ENCODE measurements at regions not wholly inside any gene's neighbourhood (a gene's known extent, or its start where the extent isn't known, plus 50 kb on each side); places are given as distances from the start of the nearest gene placed in this dataset.

DNA sequence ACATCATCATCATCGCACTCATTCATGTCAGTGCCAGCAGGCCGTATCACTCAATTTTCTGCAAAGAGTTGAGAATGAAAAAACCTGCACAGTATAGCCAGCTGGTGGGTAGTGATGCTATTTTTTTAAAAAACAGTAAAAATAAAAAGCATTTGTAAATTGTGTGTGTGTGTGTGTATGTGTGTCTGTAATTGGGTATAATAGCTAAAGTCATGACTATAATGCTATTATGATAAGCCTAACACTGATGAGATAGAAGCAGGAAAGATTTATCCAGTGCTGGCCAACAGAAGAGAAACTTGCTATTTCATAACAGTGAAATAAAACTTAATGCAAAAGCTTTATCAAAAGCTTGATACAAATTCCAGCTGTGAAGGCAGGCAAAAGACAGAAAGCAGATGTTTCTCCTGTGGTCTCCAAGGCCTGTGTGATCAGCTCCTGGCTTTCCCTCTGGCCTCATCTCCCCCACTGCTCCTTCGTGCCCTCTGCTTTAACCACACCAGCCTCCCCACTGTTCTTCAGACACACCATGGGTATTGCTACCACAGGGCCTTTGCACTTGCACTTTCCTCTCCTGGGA lies 206.2 kb upstream of the IRX5 start:
- DNase-seq (ENCODE audit: low spot score) = no peak

GRCh38 chr16:54722210-54722676 lies 208.4 kb upstream of the IRX5 start:
- DNase-seq (ENCODE audit: low spot score) = no peak

GRCh38 chr16:54720259-54720658 lies 210.4 kb upstream of the IRX5 start:
- no peak for DNase-seq (ENCODE audit: low spot score)

- no peak for DNase-seq (ENCODE audit: low spot score)
Observed at GRCh38 chr16:54719624-54720023, 211.0 kb upstream of the IRX5 start.

- no peak for DNase-seq (ENCODE audit: low spot score)
Observed at GRCh38 chr16:54718376-54718775, 212.3 kb upstream of the IRX5 start.

- no peak for DNase-seq (ENCODE audit: low spot score)
Observed at GRCh38 chr16:54715011-54715410, 215.7 kb upstream of the IRX5 start.

- no peak for DNase-seq (ENCODE audit: low spot score)
Observed at GRCh38 chr16:54712866-54713265, 217.8 kb upstream of the IRX5 start.

DNA sequence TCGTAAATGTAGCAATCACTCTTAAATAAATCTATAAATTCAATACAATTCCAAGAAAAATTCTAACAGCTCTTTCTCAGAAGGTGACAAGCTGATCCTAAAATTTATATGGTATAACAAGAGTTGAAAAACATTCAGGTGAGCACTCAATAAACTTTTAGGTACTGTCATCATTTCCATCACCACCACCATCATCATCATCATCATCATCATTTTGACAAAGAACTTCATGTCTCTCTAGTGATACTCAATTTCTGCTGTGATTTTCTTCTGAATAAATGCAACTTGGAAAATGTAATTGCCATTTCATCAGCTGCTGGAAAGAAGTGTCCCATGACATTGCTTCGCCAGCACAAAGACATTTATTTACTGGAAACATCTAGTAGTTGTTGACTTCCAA lies 222.9 kb upstream of the IRX5 start:
- DNase-seq (ENCODE audit: low spot score) = no peak

GRCh38 chr16:54706406-54706805 lies 224.3 kb upstream of the IRX5 start:
- no peak for DNase-seq (ENCODE audit: low spot score)

DNA sequence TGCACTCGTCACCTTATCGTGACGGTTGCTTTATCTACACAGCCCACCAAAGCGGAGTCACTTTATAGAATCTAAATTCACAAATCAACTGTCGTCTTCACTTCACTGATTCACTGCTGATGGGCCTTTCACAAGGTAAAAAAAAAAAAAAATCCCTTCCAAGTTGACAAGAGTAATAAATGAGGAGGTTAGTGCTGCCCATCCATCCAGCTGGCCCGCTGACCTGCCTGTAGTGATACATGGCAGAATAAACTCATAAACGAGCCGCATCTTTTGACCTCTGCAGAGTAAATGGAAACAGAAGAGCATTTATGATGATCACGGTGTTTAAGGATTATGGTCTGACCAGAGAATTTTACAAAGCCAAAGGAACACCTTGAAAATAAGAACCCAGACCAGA lies 227.3 kb upstream of the IRX5 start:
- no peak for DNase-seq (ENCODE audit: low spot score)

- no peak for DNase-seq (ENCODE audit: low spot score)
Observed at GRCh38 chr16:54699656-54700055, 231.0 kb upstream of the IRX5 start.

DNA sequence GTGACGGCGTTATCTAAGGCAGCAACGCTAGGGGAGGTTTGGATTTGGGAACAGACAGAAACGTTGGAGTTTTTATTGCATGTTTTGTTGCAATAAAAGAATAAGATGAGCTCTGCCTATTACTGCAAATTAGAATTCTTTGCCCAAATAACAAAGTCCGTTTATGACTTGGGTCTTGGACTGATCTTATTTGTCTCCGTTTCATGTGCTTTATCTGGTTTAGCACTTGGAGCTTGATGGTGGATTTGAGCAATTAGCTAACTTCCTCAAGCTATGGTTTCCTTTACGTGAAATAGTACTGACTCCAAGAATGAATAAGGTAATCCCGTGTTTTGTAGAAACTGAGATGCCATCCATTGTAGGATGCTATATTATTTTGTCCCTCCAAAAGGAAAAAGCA lies 233.0 kb upstream of the IRX5 start:
- no peak for DNase-seq (ENCODE audit: low spot score)

DNA sequence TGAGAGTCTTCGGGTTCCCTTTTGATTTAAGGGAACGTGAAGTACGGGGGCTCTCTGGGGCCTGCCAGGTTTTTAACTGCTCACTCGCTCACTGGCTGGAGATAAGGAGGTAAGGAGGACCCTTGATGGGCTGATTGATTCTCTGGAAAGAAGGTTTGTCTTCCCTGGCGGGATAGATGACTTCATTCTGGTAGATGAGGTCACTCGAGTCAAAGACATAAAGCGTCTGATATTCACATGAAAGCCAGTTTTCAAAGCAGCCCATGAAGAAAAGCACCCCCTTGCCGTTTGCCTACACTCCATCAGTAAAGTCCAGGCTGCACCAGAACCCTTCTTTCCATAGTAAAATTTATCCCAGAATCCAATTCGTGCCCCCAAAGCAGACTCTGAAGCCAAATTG lies 233.7 kb upstream of the IRX5 start:
- no peak for DNase-seq (ENCODE audit: low spot score)

GRCh38 chr16:54696522-54696921 lies 234.1 kb upstream of the IRX5 start:
- DNase-seq (ENCODE audit: low spot score) = no peak

- no peak for DNase-seq (ENCODE audit: low spot score)
Observed at GRCh38 chr16:54694651-54695050, 236.0 kb upstream of the IRX5 start.

- DNase-seq (ENCODE audit: low spot score) = no peak
Observed at GRCh38 chr16:54693864-54694263, 236.8 kb upstream of the IRX5 start.

- DNase-seq (ENCODE audit: low spot score) = no peak
Observed at GRCh38 chr16:54690710-54691109, 240.0 kb upstream of the IRX5 start.

- no peak for DNase-seq (ENCODE audit: low spot score)
Observed at GRCh38 chr16:54690306-54690705, 240.4 kb upstream of the IRX5 start.

DNA sequence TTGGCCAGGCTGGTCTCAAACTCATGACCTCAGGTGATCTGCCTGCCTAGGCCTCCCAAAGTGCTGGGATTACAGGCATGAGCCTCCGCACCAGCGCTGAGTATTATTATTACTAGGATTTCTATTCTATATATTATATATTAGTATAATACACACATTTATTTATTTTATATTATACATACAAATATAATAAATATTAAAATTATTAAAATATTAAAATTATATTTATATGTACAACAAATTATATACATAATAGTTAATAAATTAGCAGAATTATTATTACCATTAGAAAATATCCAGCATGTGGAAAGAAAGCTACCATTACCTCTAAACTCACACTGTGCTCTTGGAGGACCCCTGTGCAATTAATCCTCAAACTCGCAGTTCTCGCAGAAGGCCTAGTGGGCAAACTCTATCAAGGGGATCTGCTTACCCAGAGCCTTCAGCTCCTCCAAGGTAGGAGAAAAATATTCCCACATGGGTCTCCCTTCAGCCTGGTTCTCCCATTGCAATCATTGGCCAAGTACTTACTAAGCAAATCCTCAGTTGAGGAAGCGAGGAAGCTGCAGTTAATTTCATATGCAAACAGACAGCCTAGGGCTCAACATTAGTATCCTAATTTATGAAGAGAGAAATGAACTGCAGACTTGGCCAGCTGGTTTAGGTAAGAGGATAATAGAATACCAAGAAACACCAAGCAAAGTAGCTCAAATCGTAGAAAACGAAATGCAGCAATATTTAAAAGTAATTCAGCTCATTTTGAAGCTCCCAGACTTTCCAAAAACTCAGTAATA lies 241.4 kb upstream of the IRX5 start:
- no peak for DNase-seq (ENCODE audit: low spot score)

DNA sequence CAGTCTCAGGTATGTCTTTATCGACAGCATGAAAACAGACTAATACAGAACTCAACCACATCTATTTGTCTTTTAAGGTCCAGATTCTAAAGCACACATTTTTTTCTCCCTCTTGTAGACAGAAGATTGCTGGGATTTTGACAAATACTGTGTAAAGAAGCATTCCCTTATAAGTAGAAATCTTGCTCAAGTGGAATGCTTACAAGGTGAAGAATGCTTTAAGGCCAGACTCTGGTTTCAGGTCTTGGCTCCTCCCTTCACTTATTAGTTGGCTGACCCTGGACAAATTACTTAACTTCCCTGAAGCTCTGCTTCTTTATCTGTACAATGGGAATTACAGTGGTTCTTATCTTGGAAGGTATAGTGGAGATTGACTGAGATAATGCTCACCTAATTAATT lies 242.3 kb upstream of the IRX5 start:
- no peak for DNase-seq (ENCODE audit: low spot score)

DNA sequence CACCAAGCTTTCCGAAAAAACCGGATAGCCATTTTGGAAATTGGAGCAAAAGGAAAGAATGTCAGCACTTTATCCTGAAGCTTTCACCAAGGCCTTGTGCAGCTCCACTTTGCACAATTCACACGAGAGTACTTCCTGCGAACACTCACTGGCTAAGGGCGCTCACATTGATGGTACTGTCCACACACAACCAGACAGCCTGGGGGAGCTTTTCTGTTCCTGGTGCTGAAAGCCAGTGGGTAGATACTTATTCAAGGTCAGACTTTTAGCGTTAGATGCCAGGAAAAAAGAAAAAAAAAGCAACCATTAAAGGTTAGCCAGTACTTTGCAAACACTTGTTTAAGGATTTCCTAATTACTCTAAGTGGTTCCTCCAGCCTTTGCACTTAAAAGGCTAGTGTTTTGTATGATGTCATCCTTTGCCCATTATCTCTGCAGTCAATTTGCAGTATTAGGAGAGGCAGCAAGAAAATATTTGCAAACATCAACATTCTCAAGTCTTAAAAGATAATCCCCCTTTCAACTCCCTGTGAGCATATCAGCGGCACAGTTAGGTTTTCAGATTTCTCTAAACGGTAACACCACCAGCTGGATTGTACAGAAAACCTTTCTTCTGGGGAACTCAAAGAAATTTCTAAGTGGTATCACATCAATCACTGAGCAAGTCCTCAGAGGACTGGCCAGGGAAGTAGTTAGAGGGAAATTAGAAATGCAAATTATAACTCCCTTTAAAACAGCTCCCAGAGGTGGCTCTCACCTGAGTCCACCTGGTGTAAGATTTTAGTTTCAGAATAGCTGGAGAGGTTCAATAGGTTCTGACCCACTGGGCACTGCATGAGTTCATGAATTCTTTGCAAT lies 243.4 kb upstream of the IRX5 start:
- DNase-seq (ENCODE audit: low spot score) = no peak

- DNase-seq (ENCODE audit: low spot score) = no peak
Observed at GRCh38 chr16:54685682-54686081, 245.0 kb upstream of the IRX5 start.

GRCh38 chr16:54679531-54679930 lies 251.1 kb upstream of the IRX5 start:
- no peak for DNase-seq (ENCODE audit: low spot score)

Measured in HuH-7.5 (cell line).